Epithelial cell of proximal tubule (primary cell): ENCODE measurements at regions not wholly inside any gene's neighbourhood (a gene's known extent, or its start where the extent isn't known, plus 50 kb on each side); places are given as distances from the start of the nearest gene placed in this dataset.
"Not testable (repeated sequence)": the region's sequence is repeated elsewhere in the genome, so short reads cannot be mapped to it uniquely, and the experiment has no call there.

ENCODE experiments used
- DNase-seq: peaks from one replicate; pipeline ENCODE4 v3.0.0-alpha.2; 2011; ENCODE audit warnings: low read depth
- H3K4me3 ChIP-seq: 2 replicates; pipeline ENCODE4 v1.5.1; 2011; ENCODE audit warnings: low read depth, mild to moderate bottlenecking, low read length
- TF ChIP-seq, protein P1 (sequence below): conservative IDR thresholded peaks from 2 replicates; pipeline ENCODE4 v1.5.1; 2012; ENCODE audit warnings: low read depth, mild to moderate bottlenecking, low read length

DNA sequence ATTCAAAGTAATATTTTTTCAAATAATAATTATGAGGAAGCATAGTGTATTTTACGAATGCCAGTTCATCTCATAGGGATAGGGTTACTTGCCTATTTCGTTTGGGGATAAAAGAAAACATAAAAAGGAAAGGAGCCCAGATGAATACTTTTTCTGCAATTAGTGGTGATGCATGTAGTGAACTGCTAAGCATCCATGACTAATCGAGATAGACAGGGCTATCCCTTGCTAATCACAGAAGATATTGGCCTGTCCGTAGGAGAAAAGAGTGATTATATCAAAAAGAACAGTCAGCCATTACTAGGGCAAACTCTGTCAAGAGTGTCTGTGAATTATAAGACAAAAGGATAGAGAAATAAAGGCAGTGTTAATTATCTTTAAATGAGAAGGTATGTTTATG, 746.1 kb downstream of the C4orf33 start:
- DNase-seq, result no peak
- H3K4me3 ChIP-seq, result no peak overlapping the region
- TF ChIP-seq, protein P1, sequence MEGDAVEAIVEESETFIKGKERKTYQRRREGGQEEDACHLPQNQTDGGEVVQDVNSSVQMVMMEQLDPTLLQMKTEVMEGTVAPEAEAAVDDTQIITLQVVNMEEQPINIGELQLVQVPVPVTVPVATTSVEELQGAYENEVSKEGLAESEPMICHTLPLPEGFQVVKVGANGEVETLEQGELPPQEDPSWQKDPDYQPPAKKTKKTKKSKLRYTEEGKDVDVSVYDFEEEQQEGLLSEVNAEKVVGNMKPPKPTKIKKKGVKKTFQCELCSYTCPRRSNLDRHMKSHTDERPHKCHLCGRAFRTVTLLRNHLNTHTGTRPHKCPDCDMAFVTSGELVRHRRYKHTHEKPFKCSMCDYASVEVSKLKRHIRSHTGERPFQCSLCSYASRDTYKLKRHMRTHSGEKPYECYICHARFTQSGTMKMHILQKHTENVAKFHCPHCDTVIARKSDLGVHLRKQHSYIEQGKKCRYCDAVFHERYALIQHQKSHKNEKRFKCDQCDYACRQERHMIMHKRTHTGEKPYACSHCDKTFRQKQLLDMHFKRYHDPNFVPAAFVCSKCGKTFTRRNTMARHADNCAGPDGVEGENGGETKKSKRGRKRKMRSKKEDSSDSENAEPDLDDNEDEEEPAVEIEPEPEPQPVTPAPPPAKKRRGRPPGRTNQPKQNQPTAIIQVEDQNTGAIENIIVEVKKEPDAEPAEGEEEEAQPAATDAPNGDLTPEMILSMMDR, result no peak

DNA sequence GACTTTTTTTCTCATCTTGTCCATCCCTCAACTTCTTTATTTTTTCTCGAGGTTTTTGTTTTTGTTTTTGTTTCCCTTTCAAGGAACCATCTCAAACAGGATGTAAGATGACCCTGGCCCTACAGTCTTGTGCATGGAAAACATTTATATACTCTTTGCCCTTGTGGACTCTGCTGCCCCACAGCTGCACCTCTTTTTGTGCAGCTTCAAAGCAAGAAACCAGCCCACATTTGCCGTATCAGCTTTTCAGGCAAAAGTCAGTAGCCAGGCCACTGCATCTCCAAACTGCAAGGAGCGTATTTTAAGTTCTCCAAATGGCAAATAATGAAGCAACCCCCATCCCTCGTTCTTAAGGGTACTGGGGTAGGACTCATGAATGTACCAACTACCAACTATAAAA, 756.5 kb downstream of the C4orf33 start:
- no peak for DNase-seq
- TF ChIP-seq, protein P1, result no peak
- no peak overlapping the region for H3K4me3 ChIP-seq

DNA sequence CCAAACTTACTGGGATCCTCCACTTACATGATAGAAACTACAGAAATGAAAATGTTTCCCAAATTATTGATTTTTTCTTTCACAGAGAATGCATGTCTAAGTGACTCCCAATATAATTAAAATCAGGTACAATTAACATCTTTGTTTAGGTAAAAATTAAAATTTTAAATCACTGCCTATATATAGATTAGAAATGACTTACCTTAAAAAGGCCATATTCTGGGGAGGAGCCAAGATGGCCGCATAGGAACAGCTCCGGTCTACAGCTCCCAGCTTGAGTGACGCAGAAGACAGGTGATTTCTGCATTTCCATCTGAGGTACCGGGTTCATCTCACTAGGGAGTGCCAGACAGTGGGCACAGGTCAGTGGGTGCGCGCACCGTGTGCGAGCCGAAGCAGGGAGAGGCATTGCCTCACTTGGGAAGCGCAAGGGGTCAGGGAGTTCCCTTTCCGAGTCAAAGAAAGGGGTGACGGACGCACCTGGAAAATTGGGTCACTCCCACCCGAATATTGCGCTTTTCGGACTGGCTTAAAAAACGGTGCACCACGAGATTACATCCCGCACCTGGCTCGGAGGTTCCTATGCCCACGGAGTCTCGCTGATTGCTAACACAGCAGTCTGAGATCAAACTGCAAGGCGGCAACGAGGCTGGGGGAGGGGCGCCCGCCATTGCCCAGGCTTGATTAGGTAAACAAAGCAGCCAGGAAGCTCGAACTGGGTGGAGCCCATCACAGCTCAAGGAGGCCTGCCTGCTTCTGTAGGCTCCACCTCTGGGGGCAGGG, 757.9 kb downstream of the C4orf33 start:
- not testable (repeated sequence) for H3K4me3 ChIP-seq, DNase-seq

DNA sequence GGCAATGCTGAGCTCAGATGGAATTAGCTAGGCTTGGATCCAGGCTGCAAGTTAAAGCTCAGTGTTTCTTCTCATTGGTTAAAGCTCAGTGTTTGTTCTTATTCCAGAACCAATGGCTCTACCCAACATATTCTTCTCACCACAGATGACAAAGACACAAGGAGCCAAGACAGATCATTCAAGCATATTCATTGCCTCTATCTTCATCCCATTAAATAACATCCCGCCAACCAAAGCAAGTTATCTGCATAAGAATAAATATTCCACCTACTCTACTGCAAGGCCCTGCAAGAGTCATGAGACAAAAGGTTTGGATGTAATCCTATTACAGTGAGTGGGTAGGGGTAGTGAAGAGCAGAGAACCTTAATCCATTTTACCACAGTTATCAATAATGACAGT, 766.5 kb downstream of the C4orf33 start:
- TF ChIP-seq, protein P1, result no peak
- no peak for DNase-seq
- no peak overlapping the region for H3K4me3 ChIP-seq

DNA sequence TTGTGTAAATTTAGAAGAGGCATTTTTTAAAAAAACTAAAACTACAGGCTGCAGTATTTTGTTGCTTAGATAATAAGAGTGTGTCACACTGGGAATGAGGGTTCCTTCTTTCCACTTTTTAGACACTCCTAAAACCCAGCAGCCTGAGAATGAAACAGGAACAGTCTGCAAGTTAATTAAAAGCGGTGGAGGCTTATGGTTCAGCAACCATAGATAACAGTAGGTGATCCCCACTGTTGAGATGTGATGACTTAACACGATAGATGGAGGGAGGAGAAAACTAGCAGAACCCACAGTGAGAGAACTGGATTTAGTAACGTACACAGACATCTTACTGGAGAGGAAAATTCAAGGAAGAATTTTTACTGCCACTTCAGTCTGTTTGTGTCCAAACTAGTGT, 767.3 kb downstream of the C4orf33 start:
- TF ChIP-seq, protein P1, result no peak
- H3K4me3 ChIP-seq, result no peak overlapping the region
- no peak for DNase-seq

DNA sequence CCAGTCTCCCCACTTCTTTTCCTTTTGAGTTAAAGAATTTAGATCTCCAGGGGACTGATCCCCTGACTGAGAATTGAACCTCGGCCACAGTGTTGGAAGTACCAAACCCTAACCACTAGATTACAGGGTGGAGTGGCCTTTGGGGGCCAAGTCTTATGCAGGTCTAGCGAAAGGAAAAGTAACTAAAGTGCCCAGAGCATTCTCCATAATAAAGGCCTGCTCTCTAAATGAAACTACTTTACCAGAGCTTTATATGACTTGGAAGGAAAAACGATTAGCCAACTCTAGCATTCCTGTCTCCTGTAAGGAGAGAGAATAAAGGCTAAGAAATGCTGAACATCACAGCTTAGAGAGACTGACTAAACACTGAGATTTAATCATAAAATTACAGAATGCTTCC, 788.0 kb downstream of the C4orf33 start:
- TF ChIP-seq, protein P1, result no peak
- no peak overlapping the region for H3K4me3 ChIP-seq
- DNase-seq, result no peak

DNA sequence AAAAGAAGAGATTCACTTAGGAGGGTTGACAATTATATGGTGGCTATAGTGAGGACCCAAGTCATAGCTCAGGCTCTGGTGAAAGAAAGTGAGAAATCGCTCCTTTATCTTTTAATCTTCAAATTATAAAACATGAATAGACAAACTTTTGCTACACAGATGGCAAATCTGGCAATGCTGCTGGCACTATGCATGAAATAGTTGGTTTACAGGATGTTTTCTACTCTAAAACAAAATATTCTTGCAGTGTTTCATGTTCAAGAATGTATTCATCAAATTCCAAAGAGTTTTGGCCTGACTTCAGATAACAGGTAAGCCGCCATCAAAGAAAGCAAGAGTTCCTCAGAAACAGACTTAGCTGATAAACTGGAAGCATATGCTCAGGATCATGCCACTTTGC, 801.2 kb downstream of the C4orf33 start:
- TF ChIP-seq, protein P1, result no peak
- no peak overlapping the region for H3K4me3 ChIP-seq
- no peak for DNase-seq

DNA sequence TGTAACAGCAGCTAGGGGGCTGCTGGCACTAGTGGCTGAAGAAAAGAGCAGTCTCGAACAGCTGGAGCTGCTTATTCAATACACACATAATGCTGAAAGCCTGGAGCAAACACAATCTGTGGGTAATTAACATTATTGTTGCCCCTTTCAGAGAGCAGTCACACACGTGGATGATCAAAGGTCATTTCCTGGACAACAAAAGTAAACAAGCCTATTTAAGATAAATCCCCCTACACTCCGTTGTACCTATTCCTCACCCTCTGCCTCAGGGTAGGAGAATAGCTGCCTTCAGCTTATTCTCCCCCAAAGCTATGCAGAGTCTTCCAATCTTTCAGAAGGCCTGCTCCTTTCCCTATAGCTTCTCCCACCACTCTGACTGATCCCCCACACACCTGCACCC, 803.9 kb downstream of the C4orf33 start:
- TF ChIP-seq, protein P1, result no peak
- no peak overlapping the region for H3K4me3 ChIP-seq
- DNase-seq, result no peak
